ENCODE measurements at regions not wholly inside any gene's neighbourhood (a gene's known extent, or its start where the extent isn't known, plus 50 kb on each side); places are given as distances from the start of the nearest gene placed in this dataset.

DNA sequence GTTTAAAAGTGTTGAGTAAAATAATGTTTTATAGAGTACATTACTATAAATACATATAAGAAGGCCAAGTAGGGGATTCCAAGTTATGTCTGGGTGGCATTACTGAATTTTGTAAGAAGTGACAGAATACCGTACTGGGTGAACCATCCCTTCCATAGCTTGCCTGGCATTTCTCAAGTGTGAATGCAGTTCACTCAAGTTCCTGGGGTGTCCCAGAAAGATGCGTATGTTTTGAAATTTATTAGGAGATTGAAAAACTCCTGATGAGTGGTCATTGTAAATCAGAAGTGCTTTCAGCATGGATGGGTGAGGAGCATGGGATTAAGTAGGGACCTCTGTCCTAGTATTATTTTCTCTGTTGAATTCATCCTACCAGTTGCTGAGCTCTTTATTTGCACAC, 103.2 kb downstream of the VAPA start:
- H3K27ac ChIP-seq (ENCODE audit: extremely low read depth, low read depth, low read length) = no peak overlapping the region
- POLR2A ChIA-PET = no interaction called here
- H3K9me3 ChIP-seq (ENCODE audit: control insufficient read depth, insufficient read depth, low read depth, low read length) = no peaks in the 10 kb centered on the region
- H3K4me1 ChIP-seq (ENCODE audit: control insufficient read depth, insufficient read depth, low read length) = peaks cover 3% of the 10 kb centered on the region; the same call in 1 of the 2 replicates
- TF ChIP-seq ZNF843 (tag by site-specific recombination; IDR thresholded peaks at IDR 0.05) = no peak
- no peaks in the 10 kb centered on the region for H3K36me3 ChIP-seq (ENCODE audit: control insufficient read depth in 2 of 2, insufficient read depth in 1 of 2, low read length in 2 of 2)
- no peak overlapping the region for H3K4me3 ChIP-seq (ENCODE audit: low read depth, low read length)
- CTCF ChIA-PET = interaction anchor here (0.5 to 2.2 kb wide), 6 partner anchors 9 to 427 kb away, joined by 3 to 7 read pairs (median 4); no protein-coding TSS in a partner anchor

DNA sequence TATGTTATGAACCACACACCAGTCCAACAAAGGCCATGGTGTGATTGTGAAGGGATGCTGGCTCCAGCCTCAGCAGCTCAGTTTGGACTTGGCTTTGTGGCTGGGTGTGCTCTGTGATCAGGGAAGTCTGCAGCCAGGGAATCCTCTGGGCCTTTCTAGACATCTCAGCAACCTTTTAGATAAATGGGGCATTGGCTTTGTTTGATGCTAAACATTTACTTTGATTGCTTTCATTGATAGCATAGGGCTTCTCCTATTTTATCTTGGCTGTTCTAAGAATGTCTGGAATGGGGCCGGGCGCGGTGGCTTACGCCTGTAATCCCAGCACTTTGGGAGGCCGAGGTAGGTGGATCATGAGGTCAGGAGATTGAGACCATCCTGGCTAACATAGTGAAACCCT, 104.5 kb downstream of the VAPA start:
- no peaks in the 10 kb centered on the region for H3K36me3 ChIP-seq (ENCODE audit: control insufficient read depth in 2 of 2, insufficient read depth in 1 of 2, low read length in 2 of 2)
- H3K9me3 ChIP-seq (ENCODE audit: control insufficient read depth, insufficient read depth, low read depth, low read length) = no peaks in the 10 kb centered on the region
- TF ChIP-seq KLF1 (tag by site-specific recombination; IDR thresholded peaks at IDR 0.05) = no peak
- TF ChIP-seq, protein P1, sequence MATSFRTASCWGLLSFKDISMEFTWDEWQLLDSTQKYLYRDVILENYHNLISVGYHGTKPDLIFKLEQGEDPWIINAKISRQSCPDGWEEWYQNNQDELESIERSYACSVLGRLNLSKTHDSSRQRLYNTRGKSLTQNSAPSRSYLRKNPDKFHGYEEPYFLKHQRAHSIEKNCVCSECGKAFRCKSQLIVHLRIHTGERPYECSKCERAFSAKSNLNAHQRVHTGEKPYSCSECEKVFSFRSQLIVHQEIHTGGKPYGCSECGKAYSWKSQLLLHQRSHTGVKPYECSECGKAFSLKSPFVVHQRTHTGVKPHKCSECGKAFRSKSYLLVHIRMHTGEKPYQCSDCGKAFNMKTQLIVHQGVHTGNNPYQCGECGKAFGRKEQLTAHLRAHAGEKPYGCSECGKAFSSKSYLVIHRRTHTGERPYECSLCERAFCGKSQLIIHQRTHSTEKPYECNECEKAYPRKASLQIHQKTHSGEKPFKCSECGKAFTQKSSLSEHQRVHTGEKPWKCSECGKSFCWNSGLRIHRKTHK (tag by site-specific recombination; IDR thresholded peaks at IDR 0.05) = no peak
- no peak for TF ChIP-seq ZFP41 (tag by site-specific recombination; IDR thresholded peaks at IDR 0.05; ENCODE audit: borderline replicate concordance)
- no peak for TF ChIP-seq ZNF19 (tag by site-specific recombination; IDR thresholded peaks at IDR 0.05; ENCODE audit: low read depth)
- TF ChIP-seq KLF8 (tag by site-specific recombination; IDR thresholded peaks at IDR 0.05) = no peak
- TF ChIP-seq ZNF416 (tag by site-specific recombination; IDR thresholded peaks at IDR 0.05) = no peak
- no peak for TF ChIP-seq CTCF (tag by site-specific recombination; IDR thresholded peaks at IDR 0.05)
- TF ChIP-seq, protein P2, sequence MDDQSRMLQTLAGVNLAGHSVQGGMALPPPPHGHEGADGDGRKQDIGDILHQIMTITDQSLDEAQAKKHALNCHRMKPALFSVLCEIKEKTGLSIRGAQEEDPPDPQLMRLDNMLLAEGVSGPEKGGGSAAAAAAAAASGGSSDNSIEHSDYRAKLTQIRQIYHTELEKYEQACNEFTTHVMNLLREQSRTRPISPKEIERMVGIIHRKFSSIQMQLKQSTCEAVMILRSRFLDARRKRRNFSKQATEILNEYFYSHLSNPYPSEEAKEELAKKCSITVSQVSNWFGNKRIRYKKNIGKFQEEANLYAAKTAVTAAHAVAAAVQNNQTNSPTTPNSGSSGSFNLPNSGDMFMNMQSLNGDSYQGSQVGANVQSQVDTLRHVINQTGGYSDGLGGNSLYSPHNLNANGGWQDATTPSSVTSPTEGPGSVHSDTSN (CRISPR knock-in tag; IDR thresholded peaks at IDR 0.05) = no peak
- no peak for TF ChIP-seq ZNF768 (tag by site-specific recombination; IDR thresholded peaks at IDR 0.05)
- no peak for TF ChIP-seq BCL11B (tag by site-specific recombination; IDR thresholded peaks at IDR 0.05; ENCODE audit: low read depth)
- no peak for TF ChIP-seq YY2 (tag by site-specific recombination; IDR thresholded peaks at IDR 0.05)
- TF ChIP-seq, protein P3, sequence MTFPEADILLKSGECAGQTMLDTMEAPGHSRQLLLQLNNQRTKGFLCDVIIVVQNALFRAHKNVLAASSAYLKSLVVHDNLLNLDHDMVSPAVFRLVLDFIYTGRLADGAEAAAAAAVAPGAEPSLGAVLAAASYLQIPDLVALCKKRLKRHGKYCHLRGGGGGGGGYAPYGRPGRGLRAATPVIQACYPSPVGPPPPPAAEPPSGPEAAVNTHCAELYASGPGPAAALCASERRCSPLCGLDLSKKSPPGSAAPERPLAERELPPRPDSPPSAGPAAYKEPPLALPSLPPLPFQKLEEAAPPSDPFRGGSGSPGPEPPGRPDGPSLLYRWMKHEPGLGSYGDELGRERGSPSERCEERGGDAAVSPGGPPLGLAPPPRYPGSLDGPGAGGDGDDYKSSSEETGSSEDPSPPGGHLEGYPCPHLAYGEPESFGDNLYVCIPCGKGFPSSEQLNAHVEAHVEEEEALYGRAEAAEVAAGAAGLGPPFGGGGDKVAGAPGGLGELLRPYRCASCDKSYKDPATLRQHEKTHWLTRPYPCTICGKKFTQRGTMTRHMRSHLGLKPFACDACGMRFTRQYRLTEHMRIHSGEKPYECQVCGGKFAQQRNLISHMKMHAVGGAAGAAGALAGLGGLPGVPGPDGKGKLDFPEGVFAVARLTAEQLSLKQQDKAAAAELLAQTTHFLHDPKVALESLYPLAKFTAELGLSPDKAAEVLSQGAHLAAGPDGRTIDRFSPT (tag by site-specific recombination; IDR thresholded peaks at IDR 0.05) = no peak
- POLR2A ChIA-PET = no interaction called here
- CTCF ChIA-PET = interaction anchor here (1.5 kb wide), 1 partner anchor 46 kb away, joined by 4 read pairs; no protein-coding TSS in a partner anchor
- no peak overlapping the region for H3K27ac ChIP-seq (ENCODE audit: extremely low read depth, low read depth, low read length)
- H3K4me1 ChIP-seq (ENCODE audit: control insufficient read depth, insufficient read depth, low read length) = peaks cover 3% of the 10 kb centered on the region; the same call in 1 of the 2 replicates
- no peak overlapping the region for H3K4me3 ChIP-seq (ENCODE audit: low read depth, low read length)

GRCh38 chr18:10020171-10020570, 106.4 kb downstream of the VAPA start:
- H3K27ac ChIP-seq (ENCODE audit: extremely low read depth, low read depth, low read length) = no peak overlapping the region
- no peak overlapping the region for H3K4me3 ChIP-seq (ENCODE audit: low read depth, low read length)
- ChIA-PET CTCF (interaction anchor here (1.2 kb wide), 2 partner anchors 48 to 500 kb away, joined by 4 to 5 read pairs; no protein-coding TSS in a partner anchor), POLR2A (no interaction called here)
- peaks cover 3% of the 10 kb centered on the region; the same call in 1 of the 2 replicates for H3K4me1 ChIP-seq (ENCODE audit: control insufficient read depth, insufficient read depth, low read length)
- no peaks in the 10 kb centered on the region for H3K36me3 ChIP-seq (ENCODE audit: control insufficient read depth in 2 of 2, insufficient read depth in 1 of 2, low read length in 2 of 2)
- H3K9me3 ChIP-seq (ENCODE audit: control insufficient read depth, insufficient read depth, low read depth, low read length) = no peaks in the 10 kb centered on the region
- TF ChIP-seq ZNF221 (tag by site-specific recombination; IDR thresholded peaks at IDR 0.05; ENCODE audit: borderline replicate concordance) (no peak), ZNF654 (tag by site-specific recombination; IDR thresholded peaks at IDR 0.05; ENCODE audit: low read depth) (no peak), ZBTB48 (tag by site-specific recombination; IDR thresholded peaks at IDR 0.05) (no peak), ZNF529 (tag by site-specific recombination; IDR thresholded peaks at IDR 0.05; ENCODE audit: insufficient replicate concordance) (no peak), ZNF658 (tag by site-specific recombination; IDR thresholded peaks at IDR 0.05) (no peak), ZNF132 (tag by site-specific recombination; IDR thresholded peaks at IDR 0.05; ENCODE audit: borderline replicate concordance) (no peak), ZNF792 (tag by site-specific recombination; IDR thresholded peaks at IDR 0.05) (no peak), CTCF (tag by site-specific recombination; IDR thresholded peaks at IDR 0.05) (no peak), ZBTB7A (tag by site-specific recombination; IDR thresholded peaks at IDR 0.05; ENCODE audit: low read depth) (no peak)
- TF ChIP-seq, protein P4, sequence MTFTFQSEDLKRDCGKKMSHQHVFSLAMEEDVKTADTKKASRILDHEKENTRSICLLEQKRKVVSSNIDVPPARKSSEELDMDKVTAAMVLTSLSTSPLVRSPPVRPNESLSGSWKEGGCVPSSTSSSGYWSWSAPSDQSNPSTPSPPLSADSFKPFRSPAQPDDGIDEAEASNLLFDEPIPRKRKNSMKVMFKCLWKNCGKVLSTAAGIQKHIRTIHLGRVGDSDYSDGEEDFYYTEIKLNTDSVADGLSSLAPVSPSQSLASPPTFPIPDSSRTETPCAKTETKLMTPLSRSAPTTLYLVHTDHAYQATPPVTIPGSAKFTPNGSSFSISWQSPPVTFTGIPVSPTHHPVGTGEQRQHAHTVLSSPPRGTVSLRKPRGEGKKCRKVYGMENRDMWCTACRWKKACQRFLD (tag by site-specific recombination; IDR thresholded peaks at IDR 0.05) = no peak
